BLaER1 treated with 17β-estradiol and CSF1 and Interleukin-3, amounts not matched to agents 10 nM and 100 nM (cell line): ENCODE measurements at regions not wholly inside any gene's neighbourhood (a gene's known extent, or its start where the extent isn't known, plus 50 kb on each side); places are given as distances from the start of the nearest gene placed in this dataset.

Experiments used
- H3K27ac ChIP-seq, 11 experiments: shearing (Covaris generic); formaldehyde crosslinking; 2 replicates each; pipeline ENCODE4 v1.8.1; 2022
- H3K27me3 ChIP-seq, 11 experiments: shearing (Covaris generic); formaldehyde crosslinking; 2 replicates each; pipeline ENCODE4 v1.8.1; 2022
- H3K36me3 ChIP-seq, 11 experiments: shearing (Covaris generic); formaldehyde crosslinking; 2 replicates each; pipeline ENCODE4 v1.8.1; 2022
- H3K4me1 ChIP-seq, 10 experiments: shearing (Covaris generic); formaldehyde crosslinking; 2 replicates each; pipeline ENCODE4 v1.8.1; 2022
- H3K4me2 ChIP-seq, 11 experiments: shearing (Covaris generic); formaldehyde crosslinking; 2 replicates each; pipeline ENCODE4 v1.8.1; 2022
- H3K4me3 ChIP-seq, 10 experiments: shearing (Covaris generic); formaldehyde crosslinking; 2 replicates each; pipeline ENCODE4 v1.8.1; 2022
- H3K9ac ChIP-seq, 11 experiments: shearing (Covaris generic); formaldehyde crosslinking; 2 replicates each; pipeline ENCODE4 v1.8.1; 2022
- H3K9me3 ChIP-seq, 11 experiments: shearing (Covaris generic); formaldehyde crosslinking; replicated peaks in 1 of 11; 2 replicates each; pipeline ENCODE4 v1.8.1; 2022
- H4K20me1 ChIP-seq, 11 experiments: shearing (Covaris generic); formaldehyde crosslinking; 2 replicates each; pipeline ENCODE4 v1.8.1; 2022
- Cebpa-rat ChIP-seq, 11 experiments: shearing (Covaris generic); IDR thresholded peaks; 2 replicates each; pipeline ENCODE4 v1.8.1; 2022

DNA sequence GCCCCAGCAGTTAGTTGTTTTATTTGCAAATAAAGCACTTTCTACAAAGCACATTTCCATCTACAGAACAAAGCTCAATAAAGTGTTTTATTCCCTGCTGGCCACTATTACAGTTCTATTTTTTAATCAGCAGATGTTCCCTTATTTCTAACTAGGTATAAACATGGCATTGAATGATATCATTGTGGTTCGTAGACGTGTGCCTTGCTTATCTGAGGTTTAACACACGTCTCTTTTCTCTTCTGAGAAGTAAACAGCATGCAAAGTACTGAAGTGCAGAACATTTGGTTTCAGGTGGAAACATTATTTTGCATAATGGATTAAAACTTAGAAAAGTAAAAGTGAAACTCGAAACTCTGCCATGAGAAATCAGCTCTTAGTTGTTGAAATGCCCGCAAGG is 1989.3 kb upstream of the WWC1 start:
- TF ChIP-seq Cebpa-rat (IDR thresholded peaks at IDR 0.05), result no peak
- H3K4me2 ChIP-seq, result no peak overlapping the region
- H3K27me3 ChIP-seq, result no peaks in the 10 kb centered on the region
- H3K27ac ChIP-seq, result no peak overlapping the region
- H3K9me3 ChIP-seq, result peaks cover 12 to 20% (median 15%) of the 10 kb centered on the region in 11 experiments
- H3K4me3 ChIP-seq, result no peak overlapping the region
- no peak overlapping the region for H3K9ac ChIP-seq
- H3K4me1 ChIP-seq, result no peaks in the 10 kb centered on the region
- no peaks in the 10 kb centered on the region for H4K20me1 ChIP-seq
- H3K36me3 ChIP-seq, result no peaks in the 10 kb centered on the region

DNA sequence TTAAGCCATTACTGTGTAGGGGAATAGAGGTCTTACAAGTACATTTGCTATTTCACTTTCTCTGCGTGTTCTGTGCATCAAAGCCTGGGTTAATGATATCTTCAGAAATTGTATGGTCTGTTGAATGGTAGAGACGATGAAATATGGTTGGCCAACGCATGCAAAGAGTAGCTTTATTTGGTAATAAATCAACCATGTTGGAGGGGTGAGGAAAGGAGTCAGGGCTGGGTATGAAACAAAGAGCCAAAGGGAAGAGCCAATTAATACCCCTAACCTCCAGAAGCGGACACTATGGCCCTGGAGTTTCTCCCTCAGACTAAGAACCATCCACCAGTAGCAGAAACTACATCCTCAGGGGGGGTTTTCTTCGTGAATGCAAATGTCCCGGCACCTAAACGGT is 1974.0 kb upstream of the WWC1 start:
- H3K27me3 ChIP-seq, result no peaks in the 10 kb centered on the region
- H3K4me2 ChIP-seq, result no peak overlapping the region
- no peaks in the 10 kb centered on the region for H3K9me3 ChIP-seq
- H3K36me3 ChIP-seq, result no peaks in the 10 kb centered on the region
- no peak overlapping the region for H3K9ac ChIP-seq
- H3K4me3 ChIP-seq, result no peak overlapping the region
- H4K20me1 ChIP-seq, result no peaks in the 10 kb centered on the region
- TF ChIP-seq Cebpa-rat (IDR thresholded peaks at IDR 0.05), result no peak
- no peak overlapping the region for H3K27ac ChIP-seq
- no peaks in the 10 kb centered on the region for H3K4me1 ChIP-seq

DNA sequence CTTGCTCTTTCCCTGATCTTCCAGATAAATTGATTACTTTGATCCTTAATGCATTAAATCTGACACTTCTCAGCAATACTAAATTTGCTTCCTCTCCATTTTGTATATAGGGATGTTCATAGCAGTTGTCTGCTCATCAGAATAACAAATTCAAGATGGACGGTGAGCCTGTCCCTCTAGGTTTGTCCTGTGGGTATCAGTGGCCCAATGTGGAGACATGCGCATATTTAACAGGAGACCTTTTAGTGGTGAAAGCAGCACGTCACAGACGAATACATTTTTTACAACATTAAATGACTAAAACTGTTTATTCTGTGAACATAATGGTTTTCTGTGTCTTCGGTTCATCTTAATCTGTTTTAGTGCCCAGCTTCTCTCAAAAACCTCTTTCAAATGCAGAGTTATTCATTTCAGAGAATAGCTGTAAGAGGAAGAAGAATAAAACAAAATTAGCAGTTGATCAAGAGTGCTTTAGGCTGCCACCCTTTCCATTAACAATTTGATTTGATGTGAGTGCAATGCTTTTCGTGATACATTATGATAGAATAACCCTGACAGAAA is 1970.4 kb upstream of the WWC1 start:
- no peaks in the 10 kb centered on the region for H3K4me1 ChIP-seq
- no peak overlapping the region for H3K4me3 ChIP-seq
- H3K36me3 ChIP-seq, result no peaks in the 10 kb centered on the region
- H3K9ac ChIP-seq, result no peak overlapping the region
- H3K4me2 ChIP-seq, result no peak overlapping the region
- no peaks in the 10 kb centered on the region for H3K9me3 ChIP-seq
- H4K20me1 ChIP-seq, result no peaks in the 10 kb centered on the region
- H3K27ac ChIP-seq, result no peak overlapping the region
- no peaks in the 10 kb centered on the region for H3K27me3 ChIP-seq
- TF ChIP-seq Cebpa-rat (IDR thresholded peaks at IDR 0.05), result no peak

DNA sequence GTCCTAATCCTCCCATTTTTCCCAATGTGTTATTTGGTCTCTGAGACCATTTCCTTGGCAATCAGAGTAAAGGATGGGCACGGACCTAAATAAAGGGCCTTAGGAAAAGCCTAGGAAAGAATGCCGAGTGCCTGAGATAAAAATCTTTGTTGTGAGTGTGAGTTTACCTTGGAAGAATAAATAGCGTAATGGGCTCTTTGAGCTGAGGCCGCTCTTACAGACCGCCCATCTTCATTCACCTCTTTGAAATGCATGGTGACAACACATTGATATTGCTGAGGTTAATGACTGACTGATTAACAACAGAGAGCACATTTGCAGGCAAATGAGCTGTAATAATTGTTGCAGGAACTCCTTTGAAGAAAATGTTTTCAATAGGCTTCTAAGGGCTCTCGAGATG is 1967.1 kb upstream of the WWC1 start:
- Histone ChIP-seq H3K9me3 (no peaks in the 10 kb centered on the region), H3K4me2 (no peak overlapping the region), H3K9ac (no peak overlapping the region), H3K4me1 (no peaks in the 10 kb centered on the region), H3K36me3 (no peaks in the 10 kb centered on the region), H3K27me3 (no peaks in the 10 kb centered on the region), H3K4me3 (no peak overlapping the region), H4K20me1 (no peaks in the 10 kb centered on the region), H3K27ac (no peak overlapping the region)
- TF ChIP-seq Cebpa-rat (IDR thresholded peaks at IDR 0.05), result no peak

DNA sequence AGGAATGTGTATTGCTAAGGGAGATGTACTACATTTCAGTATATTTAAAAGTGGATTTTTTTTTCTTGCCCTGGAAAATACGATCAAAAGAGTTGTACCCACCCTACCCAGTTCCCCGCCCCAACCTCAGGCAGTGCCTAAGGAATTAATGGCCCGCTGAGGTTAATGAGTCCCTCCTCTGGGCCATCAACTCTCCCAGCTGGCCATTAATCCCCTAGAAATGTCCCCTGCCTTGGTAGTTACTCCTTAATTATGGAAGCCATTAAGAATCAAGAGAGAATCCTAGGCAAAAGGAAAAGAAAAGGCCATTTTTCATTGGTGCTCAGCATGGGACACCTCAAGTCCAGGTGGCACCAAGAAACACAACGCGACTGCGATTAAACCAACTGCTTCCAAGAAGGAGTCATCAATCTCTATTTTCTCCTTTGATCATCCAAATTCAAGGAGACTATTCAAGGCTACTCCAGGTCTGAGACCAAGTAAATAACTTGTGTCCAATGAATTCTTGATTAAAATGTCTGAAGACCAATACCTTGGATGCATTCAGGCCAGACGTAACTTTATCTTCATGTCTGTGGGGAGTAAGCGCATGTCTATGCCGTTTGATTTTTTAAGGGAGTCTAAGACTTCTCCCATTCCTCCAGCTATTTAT is 1962.2 kb upstream of the WWC1 start:
- H3K36me3 ChIP-seq, result no peaks in the 10 kb centered on the region
- no peak overlapping the region for H3K4me3 ChIP-seq
- no peak for TF ChIP-seq Cebpa-rat (IDR thresholded peaks at IDR 0.05)
- H3K4me1 ChIP-seq, result no peaks in the 10 kb centered on the region
- no peaks in the 10 kb centered on the region for H3K27me3 ChIP-seq
- H3K9ac ChIP-seq, result no peak overlapping the region
- no peaks in the 10 kb centered on the region for H4K20me1 ChIP-seq
- H3K27ac ChIP-seq, result no peak overlapping the region
- no peaks in the 10 kb centered on the region for H3K9me3 ChIP-seq
- H3K4me2 ChIP-seq, result no peak overlapping the region

DNA sequence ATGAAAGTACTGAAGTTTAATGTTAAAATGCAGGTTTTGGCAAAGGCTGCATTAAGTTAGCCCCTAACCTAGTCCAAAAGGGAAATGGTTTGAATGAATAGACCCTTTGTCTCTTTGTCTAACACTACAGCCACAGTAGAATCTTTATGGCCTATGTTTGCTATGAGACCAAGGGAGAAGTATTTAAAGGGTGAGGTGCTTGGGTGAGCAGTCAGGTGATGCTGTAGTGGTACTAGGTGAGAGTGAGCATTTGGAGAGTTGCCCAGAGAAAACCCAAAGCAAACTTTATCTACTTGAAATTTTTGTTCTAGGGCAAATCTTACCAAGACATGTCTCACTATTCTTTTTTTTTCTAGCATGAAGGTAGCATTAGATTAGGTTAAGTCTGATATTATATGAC is 1961.4 kb upstream of the WWC1 start:
- H3K9ac ChIP-seq, result no peak overlapping the region

DNA sequence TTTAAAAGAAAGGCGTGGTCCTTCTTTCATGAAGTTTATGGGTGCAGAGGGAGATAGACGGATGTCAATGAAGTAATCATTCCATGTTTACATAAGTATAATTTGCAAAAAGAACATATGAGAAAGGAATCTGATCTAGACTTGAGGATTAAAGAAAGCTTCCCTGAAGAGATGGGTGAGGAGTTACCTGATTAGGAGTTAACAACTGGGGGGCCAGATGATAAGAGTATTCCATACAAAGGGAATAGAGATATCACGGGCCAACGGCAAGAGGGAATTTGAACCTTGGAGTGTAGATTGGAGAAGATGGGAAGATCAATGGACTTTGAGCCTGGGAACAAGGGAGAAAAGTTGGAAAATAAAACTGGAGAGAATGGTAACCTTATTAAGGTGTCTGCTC is 1959.9 kb upstream of the WWC1 start:
- H3K4me1 ChIP-seq, result no peaks in the 10 kb centered on the region
- no peaks in the 10 kb centered on the region for H4K20me1 ChIP-seq
- H3K4me3 ChIP-seq, result no peak overlapping the region
- no peaks in the 10 kb centered on the region for H3K36me3 ChIP-seq
- no peak for TF ChIP-seq Cebpa-rat (IDR thresholded peaks at IDR 0.05)
- H3K9me3 ChIP-seq, result no peaks in the 10 kb centered on the region
- H3K27ac ChIP-seq, result no peak overlapping the region
- H3K9ac ChIP-seq, result no peak overlapping the region
- no peaks in the 10 kb centered on the region for H3K27me3 ChIP-seq
- no peak overlapping the region for H3K4me2 ChIP-seq

More for the DNA sequence above, 1961.4 kb upstream of the WWC1 start:
- Histone ChIP-seq H3K27ac (no peak overlapping the region), H3K9me3 (no peaks in the 10 kb centered on the region), H3K27me3 (no peaks in the 10 kb centered on the region), H3K4me3 (no peak overlapping the region), H4K20me1 (no peaks in the 10 kb centered on the region), H3K36me3 (no peaks in the 10 kb centered on the region), H3K4me1 (no peaks in the 10 kb centered on the region), H3K4me2 (no peak overlapping the region)
- no peak for TF ChIP-seq Cebpa-rat (IDR thresholded peaks at IDR 0.05)

DNA sequence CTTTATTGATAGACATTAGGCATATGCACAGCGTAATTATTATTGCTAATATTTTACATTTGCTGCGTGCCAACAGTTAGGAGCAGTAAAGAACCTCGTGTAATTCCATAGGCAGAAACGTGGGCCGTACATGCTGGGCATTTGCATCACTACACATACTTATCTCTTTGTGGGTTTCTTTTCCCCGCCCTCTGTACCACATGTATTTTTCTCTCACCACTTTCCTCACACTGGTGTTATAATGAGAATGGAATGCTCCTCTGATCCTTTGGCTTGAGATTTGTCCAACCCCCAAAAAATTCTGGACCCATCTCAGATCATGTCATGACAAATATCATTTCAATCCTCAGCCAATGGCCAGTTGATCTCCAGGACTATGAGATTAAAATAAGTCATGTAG is 1952.6 kb upstream of the WWC1 start:
- Histone ChIP-seq H4K20me1 (no peaks in the 10 kb centered on the region), H3K4me1 (no peaks in the 10 kb centered on the region), H3K9me3 (no peaks in the 10 kb centered on the region), H3K4me2 (no peak overlapping the region), H3K36me3 (no peaks in the 10 kb centered on the region), H3K27me3 (no peaks in the 10 kb centered on the region), H3K4me3 (no peak overlapping the region), H3K27ac (no peak overlapping the region), H3K9ac (no peak overlapping the region)
- no peak for TF ChIP-seq Cebpa-rat (IDR thresholded peaks at IDR 0.05)

DNA sequence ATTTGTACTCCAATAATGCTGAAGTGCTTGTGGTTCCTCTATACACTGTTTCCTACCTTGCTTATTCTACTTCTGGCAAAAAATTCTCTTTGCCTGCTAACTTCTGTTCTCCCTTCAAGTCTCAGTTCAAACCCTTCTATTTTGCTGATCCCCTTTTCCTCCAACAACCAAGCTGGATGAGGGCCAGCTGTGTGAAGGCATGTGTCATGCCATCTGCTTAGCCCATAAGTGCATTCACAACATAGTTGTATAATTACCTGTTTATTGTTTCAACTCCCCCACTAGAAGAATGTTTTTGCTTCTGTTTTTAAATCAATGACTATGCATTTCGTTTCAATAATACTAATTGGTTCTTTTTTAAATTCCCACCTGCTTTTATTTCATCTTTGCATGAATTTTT is 1951.4 kb upstream of the WWC1 start:
- no peaks in the 10 kb centered on the region for H4K20me1 ChIP-seq
- H3K4me1 ChIP-seq, result no peaks in the 10 kb centered on the region
- H3K27me3 ChIP-seq, result no peaks in the 10 kb centered on the region
- no peak overlapping the region for H3K4me3 ChIP-seq
- TF ChIP-seq Cebpa-rat (IDR thresholded peaks at IDR 0.05), result no peak
- H3K4me2 ChIP-seq, result no peak overlapping the region
- no peaks in the 10 kb centered on the region for H3K9me3 ChIP-seq
- no peak overlapping the region for H3K27ac ChIP-seq
- no peaks in the 10 kb centered on the region for H3K36me3 ChIP-seq
- H3K9ac ChIP-seq, result no peak overlapping the region

DNA sequence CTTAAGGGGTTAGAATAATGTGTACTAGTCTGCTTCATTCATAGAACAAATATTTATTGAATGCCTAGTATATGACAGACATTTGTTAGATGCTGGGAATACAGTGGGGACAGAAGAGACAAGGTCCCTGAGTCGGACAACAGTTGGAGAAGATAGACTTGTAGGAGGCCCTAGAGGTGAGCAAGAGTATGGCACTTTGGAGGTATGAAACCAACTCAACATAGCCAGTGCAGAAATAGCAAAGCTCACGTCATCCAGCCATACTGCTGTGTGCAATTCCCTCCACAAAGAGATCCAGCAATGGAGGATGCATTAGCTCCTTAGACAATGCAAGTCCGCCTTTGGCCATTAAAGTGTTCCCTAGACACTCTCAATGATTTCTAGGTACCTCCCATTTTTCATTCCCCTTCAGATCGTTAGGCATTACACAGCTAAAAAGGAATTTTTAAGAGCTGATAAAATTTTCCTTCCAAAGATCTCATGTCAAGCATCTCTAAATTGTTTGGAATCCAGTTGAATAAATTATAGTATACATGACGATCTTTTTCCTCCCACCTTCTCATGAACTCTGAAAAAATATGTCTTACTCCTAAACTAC is 1949.6 kb upstream of the WWC1 start:
- no peak overlapping the region for H3K27ac ChIP-seq
- H3K4me2 ChIP-seq, result no peak overlapping the region
- H3K36me3 ChIP-seq, result no peaks in the 10 kb centered on the region
- no peaks in the 10 kb centered on the region for H4K20me1 ChIP-seq
- no peaks in the 10 kb centered on the region for H3K27me3 ChIP-seq
- H3K9me3 ChIP-seq, result no peaks in the 10 kb centered on the region
- H3K4me3 ChIP-seq, result no peak overlapping the region
- no peaks in the 10 kb centered on the region for H3K4me1 ChIP-seq
- H3K9ac ChIP-seq, result no peak overlapping the region
- TF ChIP-seq Cebpa-rat (IDR thresholded peaks at IDR 0.05), result no peak
